ENCODE measurements at regions not wholly inside any gene's neighbourhood (a gene's known extent, or its start where the extent isn't known, plus 50 kb on each side); places are given as distances from the start of the nearest gene placed in this dataset.

DNA sequence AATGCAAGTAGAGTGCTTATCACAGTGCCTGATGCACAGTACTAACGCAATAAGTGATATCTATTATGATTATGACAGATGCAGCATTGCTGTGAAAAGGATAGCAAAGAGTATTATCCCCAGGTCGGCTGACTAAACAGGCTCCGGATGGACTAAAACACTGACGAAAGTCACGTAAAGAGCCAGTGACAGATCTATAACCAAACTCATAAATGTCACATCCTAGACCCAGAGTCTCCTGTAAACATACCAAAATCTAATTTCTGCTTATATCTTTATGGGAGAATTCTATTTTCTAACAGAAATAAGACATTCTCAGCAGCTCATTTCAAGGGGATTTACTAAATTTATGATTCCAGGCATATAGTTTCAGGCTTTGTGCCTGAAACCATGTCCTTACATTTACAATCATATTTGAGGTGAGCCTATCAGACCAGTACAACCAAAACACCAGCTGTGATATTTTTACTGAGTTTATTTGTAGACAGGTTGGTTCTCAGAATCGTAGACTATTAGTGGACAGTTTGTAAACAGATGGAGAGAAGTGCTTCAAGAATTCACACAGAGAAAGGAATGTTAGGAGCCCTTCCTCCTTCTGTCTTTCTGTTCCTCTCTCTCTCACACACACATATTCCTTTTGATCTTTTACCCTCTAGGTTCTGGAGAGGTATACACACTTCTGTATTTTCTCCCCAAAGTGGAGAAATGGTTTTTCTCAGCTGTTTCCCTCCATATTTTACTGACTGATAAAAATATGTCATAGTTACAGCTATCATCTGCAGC is 52.4 kb upstream of the WDR26 start:
- TF ChIP-seq, protein P1, sequence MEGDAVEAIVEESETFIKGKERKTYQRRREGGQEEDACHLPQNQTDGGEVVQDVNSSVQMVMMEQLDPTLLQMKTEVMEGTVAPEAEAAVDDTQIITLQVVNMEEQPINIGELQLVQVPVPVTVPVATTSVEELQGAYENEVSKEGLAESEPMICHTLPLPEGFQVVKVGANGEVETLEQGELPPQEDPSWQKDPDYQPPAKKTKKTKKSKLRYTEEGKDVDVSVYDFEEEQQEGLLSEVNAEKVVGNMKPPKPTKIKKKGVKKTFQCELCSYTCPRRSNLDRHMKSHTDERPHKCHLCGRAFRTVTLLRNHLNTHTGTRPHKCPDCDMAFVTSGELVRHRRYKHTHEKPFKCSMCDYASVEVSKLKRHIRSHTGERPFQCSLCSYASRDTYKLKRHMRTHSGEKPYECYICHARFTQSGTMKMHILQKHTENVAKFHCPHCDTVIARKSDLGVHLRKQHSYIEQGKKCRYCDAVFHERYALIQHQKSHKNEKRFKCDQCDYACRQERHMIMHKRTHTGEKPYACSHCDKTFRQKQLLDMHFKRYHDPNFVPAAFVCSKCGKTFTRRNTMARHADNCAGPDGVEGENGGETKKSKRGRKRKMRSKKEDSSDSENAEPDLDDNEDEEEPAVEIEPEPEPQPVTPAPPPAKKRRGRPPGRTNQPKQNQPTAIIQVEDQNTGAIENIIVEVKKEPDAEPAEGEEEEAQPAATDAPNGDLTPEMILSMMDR (IDR thresholded peaks at IDR 0.05; ENCODE audit: low read depth, low read length, missing input control) = no peak
- TF ChIP-seq HNF4G (IDR thresholded peaks at IDR 0.05) = no peak
- TF ChIP-seq, protein P2, sequence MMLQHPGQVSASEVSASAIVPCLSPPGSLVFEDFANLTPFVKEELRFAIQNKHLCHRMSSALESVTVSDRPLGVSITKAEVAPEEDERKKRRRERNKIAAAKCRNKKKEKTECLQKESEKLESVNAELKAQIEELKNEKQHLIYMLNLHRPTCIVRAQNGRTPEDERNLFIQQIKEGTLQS (IDR thresholded peaks at IDR 0.05) = no peak
- TF ChIP-seq RAD21 (IDR thresholded peaks at IDR 0.05) = no peak
- TF ChIP-seq JUND (IDR thresholded peaks at IDR 0.05) = no peak
- no peak for TF ChIP-seq SP1 (IDR thresholded peaks at IDR 0.05)
- TF ChIP-seq, protein P3, sequence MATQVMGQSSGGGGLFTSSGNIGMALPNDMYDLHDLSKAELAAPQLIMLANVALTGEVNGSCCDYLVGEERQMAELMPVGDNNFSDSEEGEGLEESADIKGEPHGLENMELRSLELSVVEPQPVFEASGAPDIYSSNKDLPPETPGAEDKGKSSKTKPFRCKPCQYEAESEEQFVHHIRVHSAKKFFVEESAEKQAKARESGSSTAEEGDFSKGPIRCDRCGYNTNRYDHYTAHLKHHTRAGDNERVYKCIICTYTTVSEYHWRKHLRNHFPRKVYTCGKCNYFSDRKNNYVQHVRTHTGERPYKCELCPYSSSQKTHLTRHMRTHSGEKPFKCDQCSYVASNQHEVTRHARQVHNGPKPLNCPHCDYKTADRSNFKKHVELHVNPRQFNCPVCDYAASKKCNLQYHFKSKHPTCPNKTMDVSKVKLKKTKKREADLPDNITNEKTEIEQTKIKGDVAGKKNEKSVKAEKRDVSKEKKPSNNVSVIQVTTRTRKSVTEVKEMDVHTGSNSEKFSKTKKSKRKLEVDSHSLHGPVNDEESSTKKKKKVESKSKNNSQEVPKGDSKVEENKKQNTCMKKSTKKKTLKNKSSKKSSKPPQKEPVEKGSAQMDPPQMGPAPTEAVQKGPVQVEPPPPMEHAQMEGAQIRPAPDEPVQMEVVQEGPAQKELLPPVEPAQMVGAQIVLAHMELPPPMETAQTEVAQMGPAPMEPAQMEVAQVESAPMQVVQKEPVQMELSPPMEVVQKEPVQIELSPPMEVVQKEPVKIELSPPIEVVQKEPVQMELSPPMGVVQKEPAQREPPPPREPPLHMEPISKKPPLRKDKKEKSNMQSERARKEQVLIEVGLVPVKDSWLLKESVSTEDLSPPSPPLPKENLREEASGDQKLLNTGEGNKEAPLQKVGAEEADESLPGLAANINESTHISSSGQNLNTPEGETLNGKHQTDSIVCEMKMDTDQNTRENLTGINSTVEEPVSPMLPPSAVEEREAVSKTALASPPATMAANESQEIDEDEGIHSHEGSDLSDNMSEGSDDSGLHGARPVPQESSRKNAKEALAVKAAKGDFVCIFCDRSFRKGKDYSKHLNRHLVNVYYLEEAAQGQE (IDR thresholded peaks at IDR 0.05) = no peak
- no peak for TF ChIP-seq TAF1 (conservative IDR thresholded peaks at IDR 0.05)
- no peak for TF ChIP-seq YY1 (IDR thresholded peaks at IDR 0.05)
- TF ChIP-seq FOXA2 (IDR thresholded peaks at IDR 0.05) = no peak
- TF ChIP-seq, protein P4, sequence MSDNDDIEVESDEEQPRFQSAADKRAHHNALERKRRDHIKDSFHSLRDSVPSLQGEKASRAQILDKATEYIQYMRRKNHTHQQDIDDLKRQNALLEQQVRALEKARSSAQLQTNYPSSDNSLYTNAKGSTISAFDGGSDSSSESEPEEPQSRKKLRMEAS (IDR thresholded peaks at IDR 0.05) = no peak

Measured in liver (tissue), 3 donors.